Stimulated activated CD4-positive, alpha-beta T cell treated with anti-CD3 and anti-CD28 coated beads, Interleukin-4, amount 100 ng/mL, for 1 hour (primary cell): ENCODE measurements at regions not wholly inside any gene's neighbourhood (a gene's known extent, or its start where the extent isn't known, plus 50 kb on each side); places are given as distances from the start of the nearest gene placed in this dataset.

ENCODE experiments used
- DNase-seq: peaks from one replicate; pipeline ENCODE4 v3.0.0-alpha.2; 2020

- no peak for DNase-seq
Observed at GRCh38 chr5:133732536-133732935, 120.2 kb upstream of the FSTL4 start.

GRCh38 chr5:133731951-133732350, 119.6 kb upstream of the FSTL4 start:
- no peak for DNase-seq

- no peak for DNase-seq
Observed at GRCh38 chr5:133730866-133731265, 118.5 kb upstream of the FSTL4 start.

- no peak for DNase-seq
Observed at GRCh38 chr5:133730346-133730745, 118.0 kb upstream of the FSTL4 start.

GRCh38 chr5:133729800-133730199, 117.5 kb upstream of the FSTL4 start:
- no peak for DNase-seq

- no peak for DNase-seq
Observed at GRCh38 chr5:133728475-133728874, 116.1 kb upstream of the FSTL4 start.

GRCh38 chr5:133727636-133728035, 115.3 kb upstream of the FSTL4 start:
- no peak for DNase-seq

- DNase-seq: no peak
Observed at GRCh38 chr5:133723651-133724366, 111.5 kb upstream of the FSTL4 start.

- DNase-seq: no peak
Observed at GRCh38 chr5:133723126-133723525, 110.8 kb upstream of the FSTL4 start.

GRCh38 chr5:133721365-133721764, 109.0 kb upstream of the FSTL4 start:
- no peak for DNase-seq

- no peak for DNase-seq
Observed at GRCh38 chr5:133718457-133718856, 106.1 kb upstream of the FSTL4 start.

- DNase-seq: no peak
Observed at GRCh38 chr5:133716532-133717183, 104.3 kb upstream of the FSTL4 start.

- DNase-seq: no peak
Observed at GRCh38 chr5:133715616-133716015, 103.3 kb upstream of the FSTL4 start.

- no peak for DNase-seq
Observed at GRCh38 chr5:133715216-133715615, 102.9 kb upstream of the FSTL4 start.

- no peak for DNase-seq
Observed at GRCh38 chr5:133714161-133714915, 102.0 kb upstream of the FSTL4 start.

GRCh38 chr5:133713751-133714150, 101.4 kb upstream of the FSTL4 start:
- DNase-seq: no peak

GRCh38 chr5:133713209-133713608, 100.9 kb upstream of the FSTL4 start:
- no peak for DNase-seq

GRCh38 chr5:133712562-133712961, 100.2 kb upstream of the FSTL4 start:
- DNase-seq: no peak

GRCh38 chr5:133709209-133709725, 96.9 kb upstream of the FSTL4 start:
- DNase-seq: no peak

GRCh38 chr5:133708331-133708850, 96.0 kb upstream of the FSTL4 start:
- DNase-seq: no peak

GRCh38 chr5:133707629-133708028, 95.3 kb upstream of the FSTL4 start:
- DNase-seq: no peak

- no peak for DNase-seq
Observed at GRCh38 chr5:133706506-133707430, 94.4 kb upstream of the FSTL4 start.
